CD4-positive, alpha-beta T cell (primary cell): ENCODE measurements at regions not wholly inside any gene's neighbourhood (a gene's known extent, or its start where the extent isn't known, plus 50 kb on each side); places are given as distances from the start of the nearest gene placed in this dataset.

Experiments
- ATAC-seq: fragments of 200-7000 bp; cut with Tn5 transposase; one replicate; pipeline ENCODE4 v1.10.0; 2022; ENCODE audit warnings: mild to moderate bottlenecking; ENCODE audit not compliant: poor library complexity
- CTCF ChIA-PET: fragments of 350-600 bp; sonication (Branson Sonifier 250); formaldehyde crosslinking; loops from one replicate; lab custom pipeline; 2021; ENCODE audit warnings: antibody characterized with exemption, inconsistent platforms; lab: Charles Lee
- POLR2A ChIA-PET: fragments of 350-600 bp; sonication (Branson Sonifier 250); formaldehyde crosslinking; loops from one replicate; lab custom pipeline; 2021; ENCODE audit warnings: antibody characterized with exemption, inconsistent platforms; lab: Charles Lee
- DNase-seq, 14 experiments: peaks; one replicate each; pipeline ENCODE4 v3.0.0-alpha.2; 2013 to 2020; ENCODE audit warnings: mixed read lengths in 2 of 14
- H3K27ac ChIP-seq, 2 donors: one replicate each; pipeline versions ENCODE4 v1.5.1 to v1.7.0; 2013; ENCODE audit warnings: low read length in 2 of 2, low read depth in 1 of 2, mild to moderate bottlenecking in 1 of 2
- H3K27me3 ChIP-seq, 2 experiments: 1 replicate in 1 of 2; 2 replicates in 1 of 2; pipeline versions ENCODE4 v1.6.1 to v1.7.0; 2013; ENCODE audit warnings: low read length in 2 of 2, control low read depth in 1 of 2, mild to moderate bottlenecking in 1 of 2, moderate library complexity in 1 of 2; ENCODE audit not compliant: insufficient read depth in 2 of 2, control insufficient read depth in 1 of 2
- H3K36me3 ChIP-seq: one replicate; pipeline ENCODE4 v1.6.1; 2013; ENCODE audit warnings: low read length, control low read depth; ENCODE audit not compliant: insufficient read depth
- H3K4me1 ChIP-seq: one replicate; pipeline ENCODE4 v1.6.1; 2013; ENCODE audit warnings: low read length, control low read depth; ENCODE audit not compliant: insufficient read depth
- H3K4me3 ChIP-seq: one replicate; pipeline ENCODE4 v1.5.1; 2013; ENCODE audit warnings: mild to moderate bottlenecking, low read length, moderate library complexity
- H3K9me3 ChIP-seq, 2 experiments: 1 replicate in 1 of 2; 2 replicates in 1 of 2; pipeline versions ENCODE4 v1.6.1 to v1.7.0; 2013; ENCODE audit warnings: low read length in 2 of 2, mild to moderate bottlenecking in 2 of 2, control low read depth in 1 of 2, moderate library complexity in 1 of 2; ENCODE audit not compliant: control insufficient read depth in 1 of 2, insufficient read depth in 1 of 2
- H3K27ac Mint-ChIP-seq: one replicate; pipeline ENCODE4 v1.8.0; 2020; ENCODE audit warnings: mixed read lengths
- H3K27me3 Mint-ChIP-seq: one replicate; pipeline ENCODE4 v1.8.0; 2021; ENCODE audit warnings: mixed read lengths
- H3K36me3 Mint-ChIP-seq: one replicate; pipeline ENCODE4 v1.8.0; 2021; ENCODE audit warnings: low read depth, mixed read lengths
- H3K4me1 Mint-ChIP-seq: one replicate; pipeline ENCODE4 v1.8.0; 2021; ENCODE audit warnings: low read depth, mixed read lengths
- H3K4me3 Mint-ChIP-seq: one replicate; pipeline ENCODE4 v1.8.0; 2020; ENCODE audit warnings: mild to moderate bottlenecking, mixed read lengths
- H3K9me3 Mint-ChIP-seq: one replicate; pipeline ENCODE4 v1.8.0; 2020; ENCODE audit warnings: mixed read lengths
- CTCF ChIP-seq: fragments of 200-600 bp; IDR thresholded peaks from one replicate; pipeline ENCODE4 v1.8.0; 2022; ENCODE audit warnings: antibody characterized with exemption, mild to moderate bottlenecking
- intact Hi-C, 2 experiments: fragments of 100-400 bp; cut with DNase I in 1 of 2; cut with micrococcal nuclease in 1 of 2; formaldehyde crosslinking; loops; one replicate each; pipeline versions ENCODE4 v1.15.1 to v1.9.0; 2023 to 2025; cut with DNase I, micrococcal nuclease

GRCh38 chr19:28482221-28482620 lies 730.7 kb downstream of the UQCRFS1 start:
- H3K4me3 ChIP-seq = no peak overlapping the region
- CTCF ChIA-PET = no interaction called here

GRCh38 chr19:28481674-28482073 lies 731.3 kb downstream of the UQCRFS1 start:
- DNase-seq = no peak
- no peak overlapping the region for H3K27ac Mint-ChIP-seq
- no peak overlapping the region for H3K4me3 ChIP-seq
- no peaks in the 10 kb centered on the region for H3K36me3 Mint-ChIP-seq
- H3K27ac ChIP-seq = no peak overlapping the region
- no peaks in the 10 kb centered on the region for H3K36me3 ChIP-seq
- ChIA-PET CTCF (no interaction called here), POLR2A (no interaction called here)
- TF ChIP-seq CTCF = no peak
- peaks cover 5% of the 10 kb centered on the region for H3K4me1 Mint-ChIP-seq
- H3K9me3 Mint-ChIP-seq = no peaks in the 10 kb centered on the region
- no peak for ATAC-seq
- no peak overlapping the region for H3K4me3 Mint-ChIP-seq
- H3K4me1 ChIP-seq = peaks cover 3% of the 10 kb centered on the region
- no peaks in the 10 kb centered on the region for H3K27me3 ChIP-seq
- intact Hi-C loops = no loop called here
- peaks cover 0 to 4% of the 10 kb centered on the region in 2 experiments for H3K9me3 ChIP-seq
- no peaks in the 10 kb centered on the region for H3K27me3 Mint-ChIP-seq

More at GRCh38 chr19:28482221-28482620, 730.7 kb downstream of the UQCRFS1 start:
- TF ChIP-seq CTCF = no peak
- Histone ChIP-seq H3K27me3 (no peaks in the 10 kb centered on the region), H3K27ac (no peak overlapping the region), H3K4me1 (peaks cover 3% of the 10 kb centered on the region), H3K9me3 (peaks cover 0 to 4% of the 10 kb centered on the region in 2 experiments), H3K36me3 (no peaks in the 10 kb centered on the region)
- no peak for DNase-seq
- ATAC-seq = no peak
- POLR2A ChIA-PET = no interaction called here
- intact Hi-C loops = no loop called here
- Mint-ChIP-seq H3K27ac (no peak overlapping the region), H3K4me3 (no peak overlapping the region), H3K27me3 (no peaks in the 10 kb centered on the region), H3K9me3 (no peaks in the 10 kb centered on the region), H3K4me1 (peaks cover 5% of the 10 kb centered on the region), H3K36me3 (no peaks in the 10 kb centered on the region)

- CTCF ChIA-PET = no interaction called here
- Mint-ChIP-seq H3K4me1 (no peaks in the 10 kb centered on the region), H3K36me3 (no peaks in the 10 kb centered on the region), H3K9me3 (no peaks in the 10 kb centered on the region), H3K27ac (no peak overlapping the region), H3K27me3 (no peaks in the 10 kb centered on the region), H3K4me3 (no peak overlapping the region)
- intact Hi-C loops = no loop called here
- Histone ChIP-seq H3K9me3 (no peaks in the 10 kb centered on the region), H3K4me1 (no peaks in the 10 kb centered on the region), H3K27ac (no peak overlapping the region), H3K4me3 (no peak overlapping the region), H3K36me3 (no peaks in the 10 kb centered on the region), H3K27me3 (no peaks in the 10 kb centered on the region)
- ATAC-seq (no peak), DNase-seq (peak in 1 of 14 experiments; percentile 21)
- TF ChIP-seq CTCF = no peak
- POLR2A ChIA-PET = no interaction called here
These were observed 737.4 kb downstream of the UQCRFS1 start for GRCh38 chr19:28475525-28475924.
